Activated CD4-positive, alpha-beta memory T cell treated with anti-CD3 and anti-CD28 coated beads for 36 hours (primary cell): ENCODE measurements at regions not wholly inside any gene's neighbourhood (a gene's known extent, or its start where the extent isn't known, plus 50 kb on each side); places are given as distances from the start of the nearest gene placed in this dataset.
"Not testable (repeated sequence)": the region's sequence is repeated elsewhere in the genome, so short reads cannot be mapped to it uniquely, and the experiment has no call there.

ENCODE experiments used
- CTCF ChIA-PET: fragments of 350-600 bp; sonication (Branson Sonifier 250); formaldehyde crosslinking; loops from one replicate; lab custom pipeline; 2021; ENCODE audit warnings: antibody characterized with exemption, inconsistent platforms; lab: Charles Lee
- POLR2A ChIA-PET: fragments of 350-600 bp; sonication (Branson Sonifier 250); formaldehyde crosslinking; loops from one replicate; lab custom pipeline; 2021; ENCODE audit warnings: antibody characterized with exemption; lab: Charles Lee
- DNase-seq: peaks from one replicate; pipeline ENCODE4 v3.0.0-alpha.2; 2020
- H3K27ac Mint-ChIP-seq: one replicate; pipeline ENCODE4 v1.8.0; 2021; ENCODE audit warnings: mixed read lengths
- H3K27me3 Mint-ChIP-seq: one replicate; pipeline ENCODE4 v1.8.0; 2021; ENCODE audit warnings: mixed read lengths
- H3K36me3 Mint-ChIP-seq: one replicate; pipeline ENCODE4 v1.8.0; 2021; ENCODE audit warnings: mixed read lengths
- H3K4me1 Mint-ChIP-seq: one replicate; pipeline ENCODE4 v1.8.0; 2021; ENCODE audit warnings: low read depth, mixed read lengths
- H3K4me3 Mint-ChIP-seq: one replicate; pipeline ENCODE4 v1.8.0; 2021; ENCODE audit warnings: mild to moderate bottlenecking, mixed read lengths
- H3K9me3 Mint-ChIP-seq: one replicate; pipeline ENCODE4 v1.8.0; 2021; ENCODE audit warnings: mixed read lengths
- intact Hi-C: fragments of 100-400 bp; cut with micrococcal nuclease; formaldehyde crosslinking; loops from one replicate; pipeline ENCODE4 v1.15.1; 2023

DNA sequence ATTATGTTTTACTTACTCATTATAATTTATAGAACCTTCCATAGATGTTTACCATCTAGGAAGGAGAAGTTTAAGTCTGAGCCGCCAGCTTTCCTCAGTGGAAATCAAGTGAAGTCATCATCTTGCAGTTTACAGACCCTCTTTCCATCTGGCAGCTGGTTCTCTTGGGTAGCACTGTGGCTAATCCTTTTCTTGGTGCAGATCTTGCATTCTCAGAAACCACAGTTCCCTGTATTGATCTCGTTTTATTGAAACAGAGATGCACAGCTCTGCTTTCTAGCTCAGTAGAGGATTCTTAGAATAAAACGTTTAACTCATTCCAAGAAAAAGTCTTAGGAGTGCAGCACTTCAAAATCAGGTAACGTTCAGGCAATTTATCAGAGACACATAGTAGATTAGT lies 1154.7 kb downstream of the FOXD4L5 start:
- H3K4me3 Mint-ChIP-seq, H3K27ac Mint-ChIP-seq, intact Hi-C loops, H3K27me3 Mint-ChIP-seq, H3K36me3 Mint-ChIP-seq, H3K4me1 Mint-ChIP-seq, DNase-seq, POLR2A ChIA-PET, H3K9me3 Mint-ChIP-seq, CTCF ChIA-PET: not testable (repeated sequence)

GRCh38 chr9:64128572-64128971 lies 1156.4 kb downstream of the FOXD4L5 start:
- POLR2A ChIA-PET = no interaction called here
- Mint-ChIP-seq H3K4me3 (no peak overlapping the region), H3K9me3 (no peaks in the 10 kb centered on the region), H3K4me1 (no peaks in the 10 kb centered on the region), H3K27me3 (no peaks in the 10 kb centered on the region), H3K27ac (no peak overlapping the region), H3K36me3 (no peaks in the 10 kb centered on the region)
- intact Hi-C loops = no loop called here
- DNase-seq = no peak
- CTCF ChIA-PET = no interaction called here

DNA sequence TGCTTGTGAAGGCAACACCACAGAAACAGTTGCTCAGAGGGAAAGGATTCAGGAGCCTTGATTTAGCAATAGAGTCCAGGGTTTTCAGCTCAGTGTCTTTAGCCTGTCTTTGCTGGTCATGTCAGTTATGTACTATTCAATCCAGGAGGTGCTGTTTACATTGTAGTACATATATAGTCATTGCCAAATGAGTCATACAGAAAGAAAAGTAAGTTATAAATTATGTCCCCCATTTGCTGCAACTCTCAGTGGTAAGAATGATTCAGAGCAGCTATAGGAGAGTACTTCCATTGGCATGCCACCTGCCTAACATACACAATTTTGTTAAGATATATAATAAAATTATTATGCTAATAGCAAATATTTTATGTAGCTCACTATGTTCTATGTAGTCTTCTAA lies 1163.4 kb downstream of the FOXD4L5 start:
- H3K4me3 Mint-ChIP-seq, H3K27ac Mint-ChIP-seq, H3K9me3 Mint-ChIP-seq, CTCF ChIA-PET, H3K36me3 Mint-ChIP-seq, POLR2A ChIA-PET, DNase-seq, H3K4me1 Mint-ChIP-seq, intact Hi-C loops, H3K27me3 Mint-ChIP-seq: not testable (repeated sequence)

- H3K36me3 Mint-ChIP-seq, H3K27me3 Mint-ChIP-seq, H3K27ac Mint-ChIP-seq, CTCF ChIA-PET, DNase-seq, H3K4me1 Mint-ChIP-seq, intact Hi-C loops, POLR2A ChIA-PET, H3K9me3 Mint-ChIP-seq, H3K4me3 Mint-ChIP-seq: not testable (repeated sequence)
Measured at GRCh38 chr9:64117329-64117728, 1167.7 kb downstream of the FOXD4L5 start.

DNA sequence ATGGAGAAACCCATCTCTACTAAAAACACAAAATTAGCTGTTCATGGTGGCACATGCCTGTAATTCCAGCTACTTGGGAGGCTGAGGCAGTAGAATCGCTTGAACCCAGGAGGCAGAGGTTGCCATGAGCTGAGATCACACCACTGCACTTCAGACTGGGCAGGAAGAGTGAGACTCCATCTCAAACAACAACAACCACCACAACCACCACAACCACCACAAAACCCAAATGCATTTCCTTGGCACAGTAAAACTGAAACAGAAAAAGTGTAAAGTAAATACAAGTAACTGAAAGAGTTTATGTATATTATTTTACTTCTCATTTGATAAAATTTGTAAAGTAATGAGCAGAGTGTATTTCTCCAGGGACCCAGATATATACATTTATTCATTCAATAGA lies 1177.1 kb downstream of the FOXD4L5 start:
- H3K27ac Mint-ChIP-seq, H3K4me3 Mint-ChIP-seq, POLR2A ChIA-PET, H3K36me3 Mint-ChIP-seq, H3K9me3 Mint-ChIP-seq, intact Hi-C loops, DNase-seq, CTCF ChIA-PET, H3K27me3 Mint-ChIP-seq, H3K4me1 Mint-ChIP-seq: not testable (repeated sequence)

DNA sequence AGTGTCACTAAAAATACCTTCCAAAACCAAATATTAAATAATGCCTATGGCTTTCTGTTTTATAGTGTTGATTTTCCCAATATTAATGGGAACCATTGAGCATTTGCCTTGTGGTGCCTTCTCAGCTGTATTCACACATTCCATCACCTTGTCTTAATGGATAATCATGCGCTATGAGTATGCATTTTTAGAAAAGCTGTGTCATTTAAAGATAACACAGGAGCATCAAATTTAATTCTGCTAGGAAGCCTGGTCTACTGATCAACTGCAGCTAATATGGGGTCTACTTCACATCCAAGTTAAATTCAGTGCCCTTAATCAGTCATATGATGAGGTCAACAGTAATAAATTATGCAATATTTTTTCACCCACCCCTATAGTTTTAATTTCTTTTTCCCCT lies 1177.8 kb downstream of the FOXD4L5 start:
- H3K4me1 Mint-ChIP-seq, H3K27ac Mint-ChIP-seq, POLR2A ChIA-PET: not testable (repeated sequence)

GRCh38 chr9:64105193-64105592 lies 1179.8 kb downstream of the FOXD4L5 start:
- DNase-seq, CTCF ChIA-PET, H3K27ac Mint-ChIP-seq, intact Hi-C loops, H3K4me1 Mint-ChIP-seq, H3K4me3 Mint-ChIP-seq, POLR2A ChIA-PET, H3K9me3 Mint-ChIP-seq, H3K27me3 Mint-ChIP-seq, H3K36me3 Mint-ChIP-seq: not testable (repeated sequence)

More for the DNA sequence above, 1177.8 kb downstream of the FOXD4L5 start:
- CTCF ChIA-PET, H3K27me3 Mint-ChIP-seq, H3K4me3 Mint-ChIP-seq, H3K36me3 Mint-ChIP-seq, DNase-seq, intact Hi-C loops, H3K9me3 Mint-ChIP-seq: not testable (repeated sequence)

DNA sequence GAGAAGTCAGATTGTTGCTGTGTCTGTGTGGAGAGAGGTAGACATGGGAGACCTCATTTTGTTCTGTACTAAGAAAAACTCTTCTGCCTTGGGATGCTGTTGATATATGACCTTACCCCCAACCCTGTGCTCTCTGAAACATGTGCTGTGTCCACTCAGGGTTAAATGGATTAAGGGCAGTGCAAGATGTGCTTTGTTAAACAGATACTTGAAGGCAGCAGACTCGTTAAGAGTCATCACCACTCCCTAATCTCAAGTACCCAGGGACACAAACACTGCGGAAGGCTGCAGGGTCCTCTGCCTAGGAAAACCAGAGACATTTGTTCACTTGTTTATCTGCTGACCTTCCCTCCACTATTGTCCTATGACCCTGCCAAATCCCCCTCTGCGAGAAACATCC lies 1183.5 kb downstream of the FOXD4L5 start:
- intact Hi-C loops, H3K4me1 Mint-ChIP-seq: not testable (repeated sequence)

DNA sequence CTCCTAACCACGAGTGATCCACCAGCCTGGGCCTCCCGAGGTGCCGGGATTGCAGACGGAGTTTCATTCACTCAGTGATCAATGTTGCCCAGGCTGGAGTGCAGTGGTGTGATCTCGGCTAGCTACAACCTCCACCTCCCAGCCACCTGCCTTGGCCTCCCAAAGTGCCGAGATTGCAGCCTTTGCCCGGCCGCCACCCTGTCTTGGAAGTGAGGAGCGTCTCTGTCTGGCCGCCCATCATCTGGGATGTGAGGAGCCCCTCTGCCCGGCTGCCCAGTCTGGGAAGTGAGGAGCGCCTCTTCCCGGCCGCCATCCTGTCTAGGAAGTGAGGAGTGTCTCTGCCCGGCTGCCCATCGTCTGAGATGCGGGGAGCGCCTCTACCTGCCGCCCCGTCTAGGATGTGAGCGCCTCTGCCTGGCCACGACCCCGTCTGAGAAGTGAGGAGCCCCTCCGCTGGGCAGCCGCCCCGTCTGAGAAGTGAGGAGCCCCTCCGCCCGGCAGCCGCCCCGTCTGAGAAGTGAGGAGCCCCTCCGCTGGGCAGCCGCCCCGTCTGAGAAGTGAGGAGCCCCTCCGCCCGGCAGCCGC lies 1184.3 kb downstream of the FOXD4L5 start:
- DNase-seq, CTCF ChIA-PET, H3K36me3 Mint-ChIP-seq, POLR2A ChIA-PET, H3K27ac Mint-ChIP-seq, H3K4me1 Mint-ChIP-seq, intact Hi-C loops, H3K9me3 Mint-ChIP-seq, H3K27me3 Mint-ChIP-seq, H3K4me3 Mint-ChIP-seq: not testable (repeated sequence)

More for the DNA sequence above, 1183.5 kb downstream of the FOXD4L5 start:
- DNase-seq, CTCF ChIA-PET, H3K36me3 Mint-ChIP-seq, H3K27ac Mint-ChIP-seq, POLR2A ChIA-PET, H3K4me3 Mint-ChIP-seq, H3K9me3 Mint-ChIP-seq, H3K27me3 Mint-ChIP-seq: not testable (repeated sequence)

- POLR2A ChIA-PET, H3K36me3 Mint-ChIP-seq, H3K4me3 Mint-ChIP-seq, H3K4me1 Mint-ChIP-seq, H3K27me3 Mint-ChIP-seq, H3K9me3 Mint-ChIP-seq, intact Hi-C loops, DNase-seq, CTCF ChIA-PET, H3K27ac Mint-ChIP-seq: not testable (repeated sequence)
Measured at GRCh38 chr9:64085998-64086397, 1199.0 kb downstream of the FOXD4L5 start.

DNA sequence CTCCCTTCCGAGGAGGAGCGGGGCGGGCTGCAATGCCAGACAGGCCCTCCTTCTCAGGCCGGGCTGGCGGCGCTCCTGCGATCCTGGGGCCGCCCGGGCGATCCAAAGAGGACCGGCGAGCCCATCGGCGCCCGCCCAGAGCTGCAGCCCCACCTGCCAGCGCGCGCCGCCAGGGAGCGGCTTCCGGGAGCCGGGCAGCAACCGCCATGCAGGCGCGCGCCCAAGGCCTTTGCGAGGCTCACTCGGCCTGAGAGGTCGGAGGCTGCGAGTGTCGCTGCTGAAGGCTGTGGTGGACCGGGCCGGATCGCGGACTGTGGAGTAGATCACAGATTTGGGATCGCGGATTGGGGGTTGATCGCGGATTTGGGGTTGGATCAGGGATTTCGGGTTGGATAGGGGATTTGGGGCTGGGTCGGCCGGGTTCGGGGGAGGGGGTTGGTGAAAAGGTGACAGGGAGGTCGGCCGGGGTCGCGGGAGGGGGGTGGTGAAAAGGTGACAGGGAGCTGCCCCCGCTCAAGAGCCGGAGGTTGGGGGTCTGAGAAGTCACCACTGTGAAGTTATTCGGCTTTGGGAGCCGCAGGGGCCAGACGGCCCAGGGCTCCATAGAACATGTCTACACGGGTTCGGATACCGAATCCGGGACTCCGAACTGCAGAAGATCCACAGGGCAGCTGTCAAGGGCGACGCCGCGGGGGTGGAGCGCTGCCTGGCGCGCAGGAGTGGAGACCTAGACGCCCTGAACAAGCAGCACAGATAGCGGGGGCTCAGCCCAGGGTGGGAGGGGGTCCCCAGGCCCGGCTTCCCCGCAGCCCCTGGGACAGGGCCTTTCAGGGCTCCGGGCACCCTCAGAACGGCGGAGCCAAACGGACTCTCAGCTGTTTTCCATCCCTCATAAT lies 1213.4 kb downstream of the FOXD4L5 start:
- H3K4me1 Mint-ChIP-seq, DNase-seq, CTCF ChIA-PET, H3K9me3 Mint-ChIP-seq, POLR2A ChIA-PET, H3K4me3 Mint-ChIP-seq, H3K27ac Mint-ChIP-seq, intact Hi-C loops, H3K27me3 Mint-ChIP-seq, H3K36me3 Mint-ChIP-seq: not testable (repeated sequence)

GRCh38 chr9:64070611-64071357 lies 1214.2 kb downstream of the FOXD4L5 start:
- POLR2A ChIA-PET, DNase-seq, H3K4me1 Mint-ChIP-seq, H3K4me3 Mint-ChIP-seq, H3K27me3 Mint-ChIP-seq, CTCF ChIA-PET, H3K36me3 Mint-ChIP-seq, intact Hi-C loops, H3K27ac Mint-ChIP-seq, H3K9me3 Mint-ChIP-seq: not testable (repeated sequence)
